A549 (cell line): ENCODE measurements at regions not wholly inside any gene's neighbourhood (a gene's known extent, or its start where the extent isn't known, plus 50 kb on each side); places are given as distances from the start of the nearest gene placed in this dataset.

ENCODE experiments used
- BCL3 ChIP-seq: fragments of >200 bp; sonication (Bioruptor Twin); formaldehyde crosslinking; IDR thresholded peaks from 3 replicates; pipeline ENCODE4 v1.6.1; 2016
- CTCF ChIP-seq: fragments of >200 bp; sonication (Bioruptor Twin); formaldehyde crosslinking; IDR thresholded peaks from 3 replicates; pipeline ENCODE4 v1.5.1; 2016
- ESRRA ChIP-seq: fragments of 150-350 bp; IDR thresholded peaks from 2 replicates; pipeline ENCODE4 v1.6.1; 2014; ENCODE audit warnings: mild to moderate bottlenecking, low read length, borderline replicate concordance
- HDAC2 ChIP-seq: fragments of 200-600 bp; sonication (generic); IDR thresholded peaks from 2 replicates; pipeline ENCODE4 v1.6.1; 2016
- POLR2A ChIP-seq: IDR thresholded peaks from 2 replicates; pipeline ENCODE4 v1.6.1; 2012; ENCODE audit warnings: mild to moderate bottlenecking, low read length
- POLR2AphosphoS2 ChIP-seq: conservative IDR thresholded peaks from 2 replicates; pipeline ENCODE4 v1.6.1; 2012; ENCODE audit warnings: low read length, improper control_type of control experiment, inconsistent platforms
- RAD21 ChIP-seq, 2 experiments: fragments of >200 bp in 1 of 2; sonication (Bioruptor Twin) in 1 of 2; formaldehyde crosslinking in 1 of 2; IDR thresholded peaks in 1 of 2; conservative IDR thresholded peaks in 1 of 2; 2 replicates in 1 of 2; 3 replicates in 1 of 2; pipeline ENCODE4 v1.6.1; 2012 to 2018; ENCODE audit warnings: inconsistent platforms in 1 of 2
- REST ChIP-seq: fragments of 200-600 bp; sonication (generic); IDR thresholded peaks from 2 replicates; pipeline ENCODE4 v1.6.1; 2016; ENCODE audit warnings: antibody characterized with exemption, mild to moderate bottlenecking, moderate library complexity
- SMC3 ChIP-seq: fragments of >200 bp; sonication (Bioruptor Twin); formaldehyde crosslinking; IDR thresholded peaks from 3 replicates; pipeline ENCODE4 v1.6.1; 2018; ENCODE audit warnings: inconsistent platforms
- ZC3H11A ChIP-seq: fragments of 450-650 bp; IDR thresholded peaks from 2 replicates; pipeline ENCODE4 v1.6.1; 2014; ENCODE audit warnings: antibody characterized with exemption, mild to moderate bottlenecking

- TF ChIP-seq CTCF (no peak), SMC3 (no peak), REST (no peak), RAD21 (conservative IDR thresholded peaks at IDR 0.05 in 1 of 2, IDR thresholded peaks at IDR 0.05 in 1 of 2) (no peak), POLR2AphosphoS2 (no peak), BCL3 (no peak), POLR2A (no peak), ESRRA (no peak), ZC3H11A (no peak), HDAC2 (no peak)
Observed at GRCh38 chr11:26843539-26843938, 121.7 kb upstream of the SLC5A12 start.
